ENCODE measurements at regions not wholly inside any gene's neighbourhood (a gene's known extent, or its start where the extent isn't known, plus 50 kb on each side); places are given as distances from the start of the nearest gene placed in this dataset.

GRCh38 chr3:146823622-146824021 is 218.5 kb upstream of the PLSCR5 start:
- no peak for DNase-seq

GRCh38 chr3:146818866-146819265 is 213.7 kb upstream of the PLSCR5 start:
- DNase-seq: no peak

- DNase-seq: no peak
Observed at GRCh38 chr3:146818301-146818700, 213.2 kb upstream of the PLSCR5 start.

- no peak for DNase-seq
Observed at GRCh38 chr3:146817704-146818103, 212.6 kb upstream of the PLSCR5 start.

GRCh38 chr3:146814601-146815315 is 209.6 kb upstream of the PLSCR5 start:
- DNase-seq: no peak

- DNase-seq: no peak
Observed at GRCh38 chr3:146813496-146813895, 208.3 kb upstream of the PLSCR5 start.

GRCh38 chr3:146803745-146804144 is 198.6 kb upstream of the PLSCR5 start:
- no peak for DNase-seq

- no peak for DNase-seq
Observed at GRCh38 chr3:146801492-146801891, 196.3 kb upstream of the PLSCR5 start.

GRCh38 chr3:146800484-146800883 is 195.3 kb upstream of the PLSCR5 start:
- no peak for DNase-seq

- no peak for DNase-seq
Observed at GRCh38 chr3:146796078-146796477, 190.9 kb upstream of the PLSCR5 start.

- DNase-seq: no peak
Observed at GRCh38 chr3:146783446-146783845, 178.3 kb upstream of the PLSCR5 start.

GRCh38 chr3:146781606-146782005 is 176.5 kb upstream of the PLSCR5 start:
- no peak for DNase-seq

- DNase-seq: no peak
Observed at GRCh38 chr3:146781059-146781458, 175.9 kb upstream of the PLSCR5 start.

GRCh38 chr3:146780251-146780650 is 175.1 kb upstream of the PLSCR5 start:
- no peak for DNase-seq

GRCh38 chr3:146777941-146778340 is 172.8 kb upstream of the PLSCR5 start:
- DNase-seq: no peak

- DNase-seq: no peak
Observed at GRCh38 chr3:146772211-146772743, 167.1 kb upstream of the PLSCR5 start.

- DNase-seq: no peak
Observed at GRCh38 chr3:146770881-146771280, 165.7 kb upstream of the PLSCR5 start.

- DNase-seq: no peak
Observed at GRCh38 chr3:146770301-146770700, 165.2 kb upstream of the PLSCR5 start.

- DNase-seq: no peak
Observed at GRCh38 chr3:146757759-146758158, 152.6 kb upstream of the PLSCR5 start.

GRCh38 chr3:146750196-146750595 is 145.1 kb upstream of the PLSCR5 start:
- DNase-seq: no peak

GRCh38 chr3:146747928-146748327 is 142.8 kb upstream of the PLSCR5 start:
- DNase-seq: no peak

- DNase-seq: no peak
Observed at GRCh38 chr3:146747051-146747450, 141.9 kb upstream of the PLSCR5 start.

- no peak for DNase-seq
Observed at GRCh38 chr3:146746190-146746589, 141.0 kb upstream of the PLSCR5 start.

GRCh38 chr3:146739203-146739671 is 134.1 kb upstream of the PLSCR5 start:
- DNase-seq: no peak

- DNase-seq: no peak
Observed at GRCh38 chr3:146732325-146732724, 127.2 kb upstream of the PLSCR5 start.

Measured in NCI-H748 treated with DMSO at 0.1 percent for 48 hours (cell line).